ENCODE measurements at regions not wholly inside any gene's neighbourhood (a gene's known extent, or its start where the extent isn't known, plus 50 kb on each side); places are given as distances from the start of the nearest gene placed in this dataset.

DNA sequence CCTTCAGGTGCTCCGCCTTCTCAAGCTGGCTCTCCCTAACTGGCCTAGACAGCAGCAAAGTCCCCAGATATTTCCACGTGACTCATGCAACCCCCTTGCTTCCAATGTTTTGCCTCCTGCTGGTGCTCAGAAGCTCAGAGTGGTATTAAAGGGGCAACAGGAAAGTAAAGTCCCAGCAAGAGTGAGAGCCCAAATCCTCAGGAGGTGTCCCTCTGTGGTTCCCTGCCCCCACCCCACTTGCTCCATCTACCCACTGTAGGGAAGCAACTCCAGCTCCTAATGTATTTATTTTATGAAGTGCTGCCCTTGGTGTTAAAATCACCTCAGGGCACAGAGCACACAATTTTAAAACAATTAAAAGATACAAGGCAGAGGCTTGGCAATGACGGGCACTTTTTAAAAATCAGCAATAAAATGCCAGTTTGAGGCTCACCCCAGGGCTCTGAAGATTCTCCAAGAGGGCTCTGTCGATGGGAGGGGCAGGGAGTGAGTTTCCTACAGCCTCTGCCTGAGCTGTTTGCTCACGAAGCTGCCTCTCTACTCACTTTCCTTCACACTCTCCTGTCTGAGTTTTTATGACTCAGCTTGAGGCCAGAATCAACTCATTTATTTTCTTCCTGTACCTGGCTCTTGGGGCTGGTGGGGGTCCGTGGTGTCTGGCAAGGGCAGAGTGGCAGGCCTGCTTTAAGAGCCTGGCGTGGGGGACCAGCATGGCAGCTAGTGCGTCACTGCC lies 81.9 kb upstream of the MAX start:
- no peaks in the 10 kb centered on the region for H3K9me1 ChIP-seq (ENCODE audit: control insufficient read depth, extremely low read depth, insufficient read depth, low read length)
- TF ChIP-seq EZH2 (IDR thresholded peaks at IDR 0.05; ENCODE audit: low read length) = no peak
- H3K4me1 ChIP-seq (ENCODE audit: control insufficient read depth, extremely low read depth, insufficient read depth, low read length) = peaks cover 27% of the 10 kb centered on the region
- H3K27me3 ChIP-seq (ENCODE audit: control insufficient read depth, extremely low read depth, insufficient read depth, low read length) = no peaks in the 10 kb centered on the region
- H3K4me2 ChIP-seq (ENCODE audit: control insufficient read depth, extremely low read depth, insufficient read depth, low read depth, low read length) = no peak overlapping the region
- FAIRE-seq (no peak), DNase-seq (ENCODE audit: low read depth, low spot score) (no peak)
- peak overlapping the region; percentile 24 for H2AFZ ChIP-seq (ENCODE audit: control insufficient read depth, low read length)
- no peaks in the 10 kb centered on the region for H3K36me3 ChIP-seq (ENCODE audit: control insufficient read depth in 2 of 2, extremely low read depth in 1 of 2, insufficient read depth in 2 of 2, low read length in 2 of 2)
- no peaks in the 10 kb centered on the region for H4K20me1 ChIP-seq (ENCODE audit: control insufficient read depth, extremely low read depth, insufficient read depth, low read length)
- H3K9ac ChIP-seq (ENCODE audit: control insufficient read depth, extremely low read depth, insufficient read depth, low read length) = no peak overlapping the region
- H3K9me3 ChIP-seq (ENCODE audit: control insufficient read depth, low read depth, low read length) = no peaks in the 10 kb centered on the region
- no peak overlapping the region for H3K4me3 ChIP-seq (ENCODE audit: control insufficient read depth in 2 of 3, extremely low read depth in 1 of 3, insufficient read depth in 2 of 3, low read depth in 1 of 3, low read length in 3 of 3)
- H3K79me2 ChIP-seq (ENCODE audit: control insufficient read depth, insufficient read depth, low read length) = no peaks in the 10 kb centered on the region
- dilution Hi-C loops (cut with MboI; ENCODE audit: extremely low pct_ligation_motif_present, low sequenced_read_pairs) = no loop called here
- H3K27ac ChIP-seq (ENCODE audit: control insufficient read depth, insufficient read depth, low read length) = peak overlapping the region; percentile 15

DNA sequence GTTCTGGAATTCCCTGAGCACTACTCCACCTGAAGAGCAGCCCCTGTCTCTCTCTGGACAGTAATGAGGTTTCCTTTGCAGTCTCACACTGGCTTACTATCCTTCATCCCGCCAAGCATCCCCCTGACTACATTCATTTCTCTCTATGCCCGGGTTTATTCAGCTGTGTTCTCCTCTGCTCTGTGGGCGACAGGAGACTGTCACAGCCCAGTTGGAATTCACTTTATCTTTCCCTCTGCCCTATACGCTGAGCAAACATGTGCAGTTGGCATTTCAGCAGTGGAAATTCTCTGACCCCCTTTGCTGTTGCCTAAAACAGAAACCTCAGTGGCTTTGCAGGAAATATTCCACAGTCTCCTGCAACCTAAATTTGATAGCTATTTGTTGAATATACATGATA lies 83.5 kb upstream of the MAX start:
- Histone ChIP-seq H3K36me3 (ENCODE audit: control insufficient read depth in 2 of 2, extremely low read depth in 1 of 2, insufficient read depth in 2 of 2, low read length in 2 of 2) (no peaks in the 10 kb centered on the region), H3K9ac (ENCODE audit: control insufficient read depth, extremely low read depth, insufficient read depth, low read length) (no peak overlapping the region), H3K4me1 (ENCODE audit: control insufficient read depth, extremely low read depth, insufficient read depth, low read length) (peaks cover 11% of the 10 kb centered on the region), H3K4me2 (ENCODE audit: control insufficient read depth, extremely low read depth, insufficient read depth, low read depth, low read length) (no peak overlapping the region), H3K9me1 (ENCODE audit: control insufficient read depth, extremely low read depth, insufficient read depth, low read length) (no peaks in the 10 kb centered on the region), H3K4me3 (ENCODE audit: control insufficient read depth in 2 of 3, extremely low read depth in 1 of 3, insufficient read depth in 2 of 3, low read depth in 1 of 3, low read length in 3 of 3) (no peak overlapping the region), H3K79me2 (ENCODE audit: control insufficient read depth, insufficient read depth, low read length) (no peaks in the 10 kb centered on the region), H3K27ac (ENCODE audit: control insufficient read depth, insufficient read depth, low read length) (no peak overlapping the region), H3K9me3 (ENCODE audit: control insufficient read depth, low read depth, low read length) (no peaks in the 10 kb centered on the region), H3K27me3 (ENCODE audit: control insufficient read depth, extremely low read depth, insufficient read depth, low read length) (no peaks in the 10 kb centered on the region), H4K20me1 (ENCODE audit: control insufficient read depth, extremely low read depth, insufficient read depth, low read length) (no peaks in the 10 kb centered on the region), H2AFZ (ENCODE audit: control insufficient read depth, low read length) (no peak overlapping the region)
- no peak for TF ChIP-seq CTCF (optimal IDR thresholded peaks at IDR 0.05 in 1 of 3, IDR thresholded peaks at IDR 0.05 in 1 of 3, conservative IDR thresholded peaks at IDR 0.05 in 1 of 3; ENCODE audit: extremely low read depth in 1 of 3, insufficient read depth in 2 of 3, low read length in 3 of 3)
- DNase-seq (ENCODE audit: low read depth, low spot score) = no peak
- no peak for FAIRE-seq
- dilution Hi-C loops (cut with MboI; ENCODE audit: extremely low pct_ligation_motif_present, low sequenced_read_pairs) = no loop called here

DNA sequence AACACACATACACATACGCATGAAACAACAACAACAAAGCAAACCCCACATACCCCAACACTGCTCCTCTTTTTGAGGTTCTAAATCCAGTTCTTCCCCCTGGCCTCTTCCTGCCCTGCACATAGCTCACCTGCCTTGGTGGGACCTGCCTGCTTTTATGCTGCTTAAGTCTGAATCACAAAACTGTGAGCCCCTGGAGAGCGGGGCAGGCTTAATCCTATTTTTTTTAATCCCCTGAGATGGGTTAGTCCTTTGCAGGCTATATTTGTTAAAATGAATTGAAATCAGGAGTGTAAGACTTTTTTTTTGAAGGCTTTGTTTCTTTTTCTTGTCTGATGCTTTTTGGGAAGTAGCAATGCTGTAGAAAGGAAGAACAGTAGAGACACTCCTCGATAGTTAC lies 84.6 kb upstream of the MAX start:
- no peak for DNase-seq (ENCODE audit: low read depth, low spot score)
- Histone ChIP-seq H3K4me1 (ENCODE audit: control insufficient read depth, extremely low read depth, insufficient read depth, low read length) (peaks cover 9% of the 10 kb centered on the region), H3K79me2 (ENCODE audit: control insufficient read depth, insufficient read depth, low read length) (no peaks in the 10 kb centered on the region), H3K9me1 (ENCODE audit: control insufficient read depth, extremely low read depth, insufficient read depth, low read length) (no peaks in the 10 kb centered on the region), H3K9me3 (ENCODE audit: control insufficient read depth, low read depth, low read length) (no peaks in the 10 kb centered on the region), H4K20me1 (ENCODE audit: control insufficient read depth, extremely low read depth, insufficient read depth, low read length) (no peaks in the 10 kb centered on the region), H2AFZ (ENCODE audit: control insufficient read depth, low read length) (no peak overlapping the region), H3K4me3 (ENCODE audit: control insufficient read depth in 2 of 3, extremely low read depth in 1 of 3, insufficient read depth in 2 of 3, low read depth in 1 of 3, low read length in 3 of 3) (no peak overlapping the region), H3K27ac (ENCODE audit: control insufficient read depth, insufficient read depth, low read length) (no peak overlapping the region), H3K27me3 (ENCODE audit: control insufficient read depth, extremely low read depth, insufficient read depth, low read length) (no peaks in the 10 kb centered on the region), H3K9ac (ENCODE audit: control insufficient read depth, extremely low read depth, insufficient read depth, low read length) (no peak overlapping the region), H3K36me3 (ENCODE audit: control insufficient read depth in 2 of 2, extremely low read depth in 1 of 2, insufficient read depth in 2 of 2, low read length in 2 of 2) (no peaks in the 10 kb centered on the region), H3K4me2 (ENCODE audit: control insufficient read depth, extremely low read depth, insufficient read depth, low read depth, low read length) (no peak overlapping the region)
- no peak for FAIRE-seq
- TF ChIP-seq CTCF (optimal IDR thresholded peaks at IDR 0.05 in 1 of 3, IDR thresholded peaks at IDR 0.05 in 1 of 3, conservative IDR thresholded peaks at IDR 0.05 in 1 of 3; ENCODE audit: extremely low read depth in 1 of 3, insufficient read depth in 2 of 3, low read length in 3 of 3) (no peak), EZH2 (IDR thresholded peaks at IDR 0.05; ENCODE audit: low read length) (no peak)
- dilution Hi-C loops (cut with MboI; ENCODE audit: extremely low pct_ligation_motif_present, low sequenced_read_pairs) = no loop called here

All from keratinocyte (primary cell).